HG02678 (cell line): ENCODE measurements at regions not wholly inside any gene's neighbourhood (a gene's known extent, or its start where the extent isn't known, plus 50 kb on each side); places are given as distances from the start of the nearest gene placed in this dataset.
"Not testable (repeated sequence)": the region's sequence is repeated elsewhere in the genome, so short reads cannot be mapped to it uniquely, and the experiment has no call there.

ENCODE experiments used
- ATAC-seq: cut with Tn5 transposase; IDR thresholded peaks from one replicate; pipeline ENCODE4 v1.9.1; 2021; ENCODE audit warnings: mild to moderate bottlenecking, moderate library complexity; ENCODE audit not compliant: unreplicated experiment

DNA sequence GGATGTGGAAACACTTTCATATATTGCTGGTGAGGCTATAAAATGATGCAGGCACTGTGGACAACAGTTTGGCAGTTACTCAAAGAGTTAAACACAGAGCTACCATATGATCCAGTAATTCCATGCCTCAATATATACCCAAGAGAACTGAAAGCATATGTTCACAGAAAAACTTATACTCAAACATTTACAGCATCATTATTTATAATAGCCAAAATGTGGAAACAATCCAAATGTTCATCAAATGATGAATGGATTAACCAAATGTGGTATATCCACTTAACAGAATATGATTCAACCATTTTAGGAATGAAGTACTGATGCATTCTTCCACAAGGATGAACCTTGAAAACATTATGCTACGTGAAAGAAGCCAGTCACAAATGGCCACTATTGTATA, 603.8 kb downstream of the IQCM start:
- no peak for ATAC-seq

DNA sequence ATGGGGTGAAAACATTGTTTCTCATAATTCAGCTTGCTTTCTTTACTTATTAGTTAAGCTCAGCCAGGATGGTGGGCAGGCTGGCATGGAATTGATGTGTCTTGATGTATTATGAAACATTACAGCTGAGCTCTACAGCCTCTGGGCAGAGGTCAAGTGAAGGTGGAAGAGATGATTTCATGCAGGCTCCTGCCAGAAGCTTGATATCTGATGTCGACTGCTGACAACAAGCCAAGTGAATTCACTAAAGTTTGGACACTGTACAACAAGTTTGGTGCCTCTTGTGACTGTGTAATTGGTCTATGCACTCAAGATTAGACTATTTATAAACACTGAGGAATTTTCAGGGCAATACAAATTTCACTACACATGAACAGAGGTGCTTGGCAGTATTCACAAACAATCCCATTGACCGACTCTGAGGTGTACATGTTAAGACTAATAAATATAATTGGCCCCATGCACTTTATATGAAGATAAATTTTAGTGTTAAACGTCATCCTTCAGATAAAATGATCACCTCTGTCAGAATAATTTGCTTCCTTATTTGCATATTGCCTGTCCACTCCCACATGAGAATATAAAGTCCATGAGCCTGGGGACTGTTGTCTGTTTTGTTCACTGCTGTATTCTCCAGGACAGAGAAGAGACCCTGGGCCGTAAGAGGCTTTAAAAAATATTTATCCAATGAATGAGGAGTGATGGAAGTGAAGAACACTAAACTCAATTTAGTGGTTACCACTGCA, 612.2 kb downstream of the IQCM start:
- no peak for ATAC-seq

DNA sequence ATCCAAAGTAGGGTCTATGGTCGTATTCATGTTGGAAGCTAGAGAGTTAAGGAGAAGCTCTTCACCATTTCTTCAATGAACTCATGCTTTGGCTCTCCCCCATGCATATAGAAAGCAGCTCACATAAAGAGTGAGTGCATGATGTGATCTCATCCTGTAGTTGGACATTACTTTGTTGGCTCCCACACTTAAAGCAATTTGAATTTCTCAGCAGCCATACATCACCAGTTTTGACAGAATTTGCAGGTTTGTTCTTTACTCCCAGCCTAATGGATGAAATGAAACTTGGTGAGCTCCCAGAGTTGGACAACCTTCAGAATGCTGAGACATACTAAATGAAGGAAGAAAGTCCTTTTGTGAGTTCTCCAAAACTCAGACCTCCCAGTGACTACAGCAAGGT, 613.5 kb downstream of the IQCM start:
- no peak for ATAC-seq

DNA sequence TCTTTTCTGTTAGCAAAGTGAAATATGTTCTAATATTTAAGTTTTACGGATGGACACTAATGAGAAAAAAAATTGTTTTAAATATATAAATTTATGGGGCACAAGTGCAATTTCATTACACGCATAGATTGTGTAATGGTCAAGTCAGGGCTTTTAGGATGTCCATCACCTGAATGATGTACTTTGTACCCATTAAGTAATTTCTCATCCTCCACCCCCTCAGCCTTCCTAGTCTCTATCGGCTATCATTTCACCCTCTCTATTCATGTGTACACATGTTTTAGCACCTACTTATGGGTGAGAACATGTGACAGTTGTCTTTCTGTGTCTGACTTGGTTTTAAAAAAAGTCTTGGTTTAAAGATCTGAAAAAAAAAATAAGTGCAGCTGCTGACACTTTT, 616.0 kb downstream of the IQCM start:
- ATAC-seq = no peak

DNA sequence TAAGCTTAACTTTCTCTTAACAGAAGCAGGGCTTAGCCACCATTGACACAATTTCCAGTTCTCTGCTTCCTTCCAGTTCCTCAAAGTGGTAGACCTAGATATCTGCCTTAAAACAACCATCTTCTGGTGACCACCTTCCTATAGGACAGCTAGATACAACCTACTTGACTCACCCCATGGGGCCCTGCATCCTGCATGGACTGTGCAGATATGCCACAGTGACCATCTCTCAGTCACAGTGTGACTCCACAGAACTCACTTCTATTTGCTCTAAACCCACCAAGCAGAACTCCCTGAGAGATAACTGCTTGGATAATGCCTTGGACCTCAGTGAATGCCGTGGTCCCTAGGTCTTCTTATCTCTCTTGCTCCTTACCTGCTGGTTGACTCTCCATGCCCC, 621.6 kb downstream of the IQCM start:
- no peak for ATAC-seq

DNA sequence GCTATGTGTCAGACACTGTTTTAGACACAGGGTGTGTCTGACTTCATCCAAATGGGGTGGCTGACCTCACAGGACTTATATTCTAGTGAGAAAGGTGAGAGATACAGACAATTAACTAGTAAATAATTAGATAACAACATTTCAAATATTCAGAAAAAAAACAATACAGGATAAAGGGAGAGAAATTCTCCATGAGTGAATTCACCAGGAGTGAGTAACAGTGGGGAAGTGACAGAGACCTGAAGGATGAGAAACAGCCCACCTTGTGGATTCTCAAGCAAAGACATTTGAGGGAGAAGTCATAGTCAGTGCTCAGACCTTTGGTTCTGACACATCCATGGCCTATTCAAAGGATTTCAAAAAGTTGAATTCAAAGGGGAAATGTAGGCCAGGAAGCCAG, 627.9 kb downstream of the IQCM start:
- ATAC-seq = no peak

DNA sequence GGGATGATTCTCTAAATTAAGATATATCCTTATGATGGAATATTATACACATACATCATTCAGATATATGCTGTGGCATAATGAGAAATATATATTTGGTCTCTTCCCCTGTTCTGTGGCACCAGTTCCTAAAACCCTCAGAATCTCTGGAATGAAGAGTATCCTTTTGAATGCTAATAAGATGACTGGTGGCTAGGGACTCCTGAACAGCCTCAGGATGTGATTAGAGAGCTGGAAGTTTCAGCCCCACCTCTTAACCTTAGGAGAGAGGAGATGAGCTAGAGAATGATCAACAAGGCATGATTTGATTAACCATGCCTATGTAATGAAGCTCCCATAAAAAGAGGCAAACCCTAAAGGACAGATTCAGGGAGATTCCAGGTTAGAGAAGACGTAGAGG, 632.0 kb downstream of the IQCM start:
- no peak for ATAC-seq

DNA sequence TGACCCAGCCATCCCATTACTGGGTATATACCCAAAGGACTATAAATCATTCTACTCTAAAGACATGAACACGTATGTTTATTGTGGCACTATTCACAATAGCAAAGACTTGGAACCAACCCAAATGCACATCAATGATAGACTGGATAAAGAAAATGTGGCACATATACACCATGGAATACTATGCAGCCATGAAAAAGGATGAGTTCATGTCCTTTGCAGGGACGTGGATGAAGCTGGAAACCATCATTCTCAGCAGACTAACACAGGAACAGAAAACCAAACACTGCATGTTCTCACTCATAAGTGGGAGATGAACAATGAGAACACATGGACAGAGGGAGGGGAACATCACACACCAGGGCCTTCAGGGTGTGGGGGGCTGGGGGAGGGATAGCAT, 634.2 kb downstream of the IQCM start:
- ATAC-seq = not testable (repeated sequence)

DNA sequence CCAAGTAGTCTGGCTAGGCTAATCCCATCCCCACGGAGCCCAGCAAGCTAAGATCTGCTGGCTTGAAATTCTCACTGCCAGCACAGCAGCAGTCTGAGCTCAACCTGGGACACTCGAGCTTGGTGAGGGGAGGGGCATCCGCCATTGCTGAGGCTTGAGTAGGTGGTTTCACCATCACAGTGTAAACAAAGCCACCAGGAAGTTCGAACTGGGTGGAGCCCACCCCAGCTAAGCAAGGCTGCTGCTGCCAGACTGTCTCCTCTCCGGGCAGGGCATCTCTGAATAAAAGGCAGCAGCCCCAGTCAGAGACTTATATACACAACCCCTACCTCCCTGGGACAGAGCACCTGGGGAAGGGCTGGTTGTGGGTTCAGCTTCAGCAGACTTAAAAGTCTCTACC, 639.6 kb downstream of the IQCM start:
- no peak for ATAC-seq

DNA sequence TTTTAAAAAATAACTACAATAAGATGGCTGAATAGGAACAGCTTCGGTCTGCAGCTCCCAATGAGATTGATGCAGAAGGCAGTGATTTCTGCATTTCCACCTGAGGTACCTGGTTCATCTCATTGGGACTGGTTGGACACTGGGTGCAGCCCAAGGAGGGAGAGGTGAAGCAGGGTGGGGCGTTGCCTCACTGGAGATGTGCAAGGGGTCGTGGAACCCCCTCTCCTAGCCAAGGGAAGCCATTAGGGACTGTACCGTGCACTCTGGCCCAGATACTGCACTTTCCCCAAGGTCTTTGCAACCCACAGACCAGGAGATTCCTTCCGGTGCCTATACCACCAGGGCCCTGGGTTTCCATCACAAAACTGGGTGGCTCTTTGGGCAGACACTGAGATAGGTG, 640.1 kb downstream of the IQCM start:
- ATAC-seq = no peak

DNA sequence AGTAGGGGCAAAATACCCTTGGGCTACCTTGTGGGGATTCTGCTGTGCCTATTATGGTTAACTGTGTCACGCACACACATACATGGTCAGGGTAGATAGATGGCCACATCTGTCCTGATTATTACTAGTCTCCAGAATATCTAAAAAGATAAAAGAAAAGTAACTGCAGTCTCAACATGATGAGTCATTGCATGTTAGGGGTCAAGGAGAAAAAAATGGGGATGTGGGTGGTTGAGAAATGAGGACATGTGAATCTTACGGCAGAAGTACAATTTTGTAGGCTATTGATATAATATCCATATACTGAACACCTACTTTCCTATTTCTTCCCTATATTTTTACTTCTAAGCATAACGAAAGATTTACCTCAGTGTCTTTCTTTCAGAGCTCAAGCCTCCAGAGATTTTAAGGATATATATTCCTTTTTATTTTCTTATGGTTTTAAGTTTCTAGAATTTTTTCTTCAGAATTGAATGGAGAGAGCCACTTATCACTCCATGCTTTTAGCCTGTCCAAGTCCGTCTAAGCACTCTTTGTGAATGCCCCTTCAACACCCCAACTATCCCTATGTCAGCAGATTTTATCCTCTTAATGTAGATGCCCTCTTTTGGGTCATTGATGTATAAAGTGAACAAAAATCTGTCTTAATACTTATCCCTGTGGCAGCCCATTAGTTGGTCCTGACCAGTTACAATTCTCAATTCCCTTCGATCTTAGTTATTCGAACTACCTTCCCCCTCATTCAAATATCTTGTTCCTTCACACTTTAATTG, 642.2 kb downstream of the IQCM start:
- no peak for ATAC-seq

DNA sequence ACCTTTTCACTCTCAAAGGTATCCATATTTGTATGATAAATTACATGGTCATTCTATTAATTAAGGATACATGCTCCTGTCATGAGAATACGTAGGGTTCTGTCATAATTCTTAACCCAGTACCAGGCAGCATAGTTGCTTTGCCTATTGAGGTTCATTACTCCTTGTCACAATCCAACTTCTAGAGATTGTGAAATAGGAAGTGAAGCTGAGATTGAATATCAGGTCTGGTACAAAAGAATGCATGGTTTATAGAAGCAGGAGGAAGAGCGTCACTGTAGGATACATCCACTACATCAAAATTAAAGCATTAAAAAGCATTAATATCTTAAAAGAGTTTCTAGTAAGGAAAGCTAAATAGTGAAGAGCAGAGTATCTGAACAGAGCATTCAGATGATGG, 647.0 kb downstream of the IQCM start:
- no peak for ATAC-seq

DNA sequence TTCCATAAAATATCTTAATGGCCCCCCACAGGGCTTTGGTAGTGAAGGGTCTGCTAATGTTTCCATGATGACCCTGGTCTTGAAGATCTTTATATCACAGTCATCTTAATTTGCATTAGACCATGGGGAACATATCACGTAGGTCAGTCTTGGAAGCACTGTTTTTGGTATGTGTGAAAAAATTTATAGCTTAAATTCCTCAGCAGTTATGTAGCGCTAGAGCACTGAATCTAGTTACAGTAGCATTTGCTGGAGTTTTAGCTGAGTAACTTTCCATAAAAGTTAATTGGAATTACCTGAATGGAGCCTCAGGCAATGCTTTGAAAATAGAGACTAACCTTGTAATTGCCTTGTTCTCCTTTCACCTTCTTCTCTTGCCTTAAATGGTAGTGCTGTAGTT, 648.8 kb downstream of the IQCM start:
- ATAC-seq = no peak

DNA sequence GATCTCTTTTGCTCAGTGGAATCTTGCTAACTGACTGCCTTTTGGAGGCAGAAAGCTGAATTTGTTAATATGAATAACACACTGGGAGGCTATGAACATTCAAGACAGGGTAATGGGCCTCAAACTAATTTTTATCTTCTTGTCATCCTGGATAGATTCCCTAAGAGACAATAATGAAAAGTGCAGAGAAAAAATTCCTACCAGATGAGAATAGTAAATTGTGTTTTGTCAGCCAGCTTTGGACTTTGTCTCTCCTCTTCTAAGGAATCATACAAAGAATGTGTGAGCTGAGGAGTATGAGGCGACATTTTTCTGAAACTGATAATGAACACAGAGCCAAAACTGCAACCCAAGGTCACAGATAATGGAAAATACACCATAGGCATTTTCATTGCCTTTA, 649.3 kb downstream of the IQCM start:
- no peak for ATAC-seq

DNA sequence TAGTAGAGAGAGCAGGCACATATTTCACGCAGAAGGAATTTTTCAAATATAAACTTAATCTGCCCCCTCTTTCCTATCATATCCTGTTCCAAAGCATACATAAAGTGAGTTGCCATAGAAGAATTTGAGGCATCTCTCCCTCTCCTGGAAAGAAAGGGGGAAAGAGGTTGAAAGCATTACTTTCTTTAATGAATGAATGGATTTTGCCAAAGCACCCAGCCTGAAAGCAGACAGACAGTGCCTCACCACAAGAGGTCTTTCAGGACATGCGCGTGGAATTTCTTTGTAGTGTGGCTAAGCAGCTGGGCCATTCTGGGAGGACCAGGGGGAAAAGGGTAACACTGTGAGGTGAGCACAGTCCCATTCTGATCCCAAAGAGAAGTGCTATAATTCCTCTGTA, 651.4 kb downstream of the IQCM start:
- no peak for ATAC-seq

DNA sequence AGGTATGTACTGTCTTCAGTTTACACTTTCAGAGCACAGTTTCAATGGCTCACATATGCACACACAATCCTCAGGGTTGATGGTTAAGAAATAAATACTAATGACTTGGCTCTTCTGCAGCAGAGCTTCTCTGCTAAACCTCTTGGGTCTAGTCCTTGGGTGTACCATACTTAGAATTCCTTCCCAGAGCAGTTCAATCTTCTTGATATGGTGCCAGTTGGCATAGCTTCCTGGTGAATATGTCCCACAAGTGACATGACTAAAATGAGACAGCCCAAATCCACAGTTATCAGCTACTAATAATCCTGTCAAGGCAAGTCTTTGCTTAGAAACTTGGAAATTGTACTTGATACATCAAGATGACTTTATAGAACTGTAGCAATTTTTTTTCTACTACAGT, 654.4 kb downstream of the IQCM start:
- no peak for ATAC-seq

DNA sequence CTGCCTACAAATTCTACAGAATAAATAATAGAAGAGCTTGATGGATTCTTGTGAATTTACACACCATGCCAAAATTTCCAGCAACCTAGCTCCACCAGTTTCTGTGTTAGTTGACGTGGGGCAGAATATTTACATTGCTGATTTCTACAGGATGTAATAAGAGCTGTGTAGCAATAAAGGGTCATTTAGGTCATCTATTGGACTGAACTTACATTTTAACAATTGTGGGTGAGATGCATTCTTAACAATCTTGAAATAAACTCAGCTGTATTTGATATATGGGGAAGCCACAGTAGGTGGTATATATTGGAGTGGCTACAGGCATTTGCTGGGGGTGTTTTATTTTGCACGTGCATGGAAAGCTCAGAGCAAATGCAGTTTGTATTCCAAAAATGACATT, 655.3 kb downstream of the IQCM start:
- ATAC-seq = no peak

DNA sequence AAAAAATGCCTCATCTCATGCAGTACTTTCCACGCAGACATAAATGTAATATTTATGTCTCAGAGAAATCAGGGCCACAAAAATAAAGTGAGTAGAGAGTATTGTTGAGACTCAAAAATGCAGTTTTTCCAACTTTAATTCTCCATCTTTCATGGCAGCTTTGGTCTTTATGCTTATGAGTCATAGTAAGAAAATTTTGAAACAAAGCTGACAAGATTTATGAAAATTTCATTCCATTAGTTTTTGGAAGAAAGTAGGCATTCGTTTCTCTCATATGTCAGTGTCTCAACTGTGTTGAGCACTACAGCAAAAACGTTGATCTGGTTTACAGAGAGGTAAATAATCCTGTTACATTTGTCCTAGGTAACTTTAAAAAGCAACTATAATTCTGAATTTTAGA, 656.8 kb downstream of the IQCM start:
- ATAC-seq = no peak

DNA sequence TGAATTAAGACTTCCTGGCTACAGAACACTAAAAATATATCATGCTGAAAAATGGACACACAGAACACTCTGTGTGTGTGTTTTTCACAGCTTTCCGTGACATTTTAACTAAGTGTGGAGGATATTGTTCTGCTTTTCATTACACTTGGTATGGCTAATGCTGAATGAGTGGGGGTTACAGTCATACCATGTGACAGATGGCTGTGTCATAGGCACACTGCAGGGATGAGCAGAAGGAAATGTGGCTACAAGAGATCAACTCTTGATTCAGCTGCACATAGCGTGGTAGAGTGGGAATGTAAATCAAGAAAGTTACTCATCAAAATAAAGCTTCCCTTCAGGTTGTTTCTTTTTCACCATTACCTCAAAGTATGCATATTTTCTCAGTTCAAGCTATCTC, 669.8 kb downstream of the IQCM start:
- ATAC-seq = no peak

DNA sequence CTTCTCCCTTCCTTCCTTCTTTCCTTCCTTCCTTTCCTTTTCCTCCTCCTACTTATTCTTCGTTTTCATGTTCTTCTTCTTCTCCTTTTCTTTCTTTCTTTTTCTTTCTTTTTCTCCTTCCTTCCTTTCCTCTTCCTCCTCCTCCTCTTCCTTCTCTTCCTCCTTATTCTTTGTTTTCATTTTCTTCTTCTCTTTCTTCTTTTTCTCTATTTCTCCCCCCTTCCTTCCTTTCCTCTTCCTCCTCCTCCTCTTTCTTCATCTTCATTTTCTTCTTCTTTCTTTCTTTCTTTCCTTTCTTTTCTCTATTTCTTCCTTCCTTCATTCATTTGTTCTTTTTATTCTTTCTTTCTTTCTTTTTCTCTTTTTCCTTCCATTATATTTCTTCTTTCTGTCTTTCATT, 671.6 kb downstream of the IQCM start:
- ATAC-seq = no peak

DNA sequence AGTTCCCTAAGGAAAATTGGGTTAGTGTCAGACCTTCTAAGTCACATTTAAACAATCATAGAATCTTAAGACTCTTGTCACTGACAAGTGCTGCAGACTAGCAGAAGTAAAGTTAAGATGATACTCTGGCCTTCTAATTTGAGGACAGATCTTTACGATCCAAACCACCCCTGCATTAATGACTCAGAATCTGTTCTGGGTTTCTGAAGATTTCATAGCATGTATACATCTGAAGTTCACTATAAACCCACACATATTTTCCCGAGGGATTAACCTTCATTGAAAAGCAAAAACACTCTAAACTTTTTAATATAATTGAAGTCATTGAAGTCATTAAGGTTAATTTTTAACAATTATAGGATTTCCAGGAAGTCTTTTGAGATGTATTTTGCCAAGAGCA, 674.3 kb downstream of the IQCM start:
- ATAC-seq = no peak

DNA sequence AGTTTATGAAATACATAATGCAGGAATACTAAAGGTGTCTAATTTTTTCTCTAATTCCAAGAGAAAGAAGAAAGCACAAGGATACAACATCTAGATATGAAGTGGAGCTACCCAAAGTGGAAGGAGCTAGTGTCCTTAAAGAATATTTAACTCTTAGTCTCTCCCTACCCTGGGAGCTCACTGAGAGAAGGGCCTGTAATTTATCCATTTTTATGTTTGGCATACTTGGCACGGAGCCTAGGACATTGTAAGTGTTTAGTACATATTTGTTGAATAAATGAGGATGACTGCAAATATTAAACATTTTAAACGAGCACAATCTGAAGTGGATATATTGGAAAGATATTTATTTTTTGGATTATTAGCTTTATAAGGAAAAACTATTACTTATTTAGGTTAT, 674.8 kb downstream of the IQCM start:
- no peak for ATAC-seq
